ENCODE measurements at regions not wholly inside any gene's neighbourhood (a gene's known extent, or its start where the extent isn't known, plus 50 kb on each side); places are given as distances from the start of the nearest gene placed in this dataset.
"Not testable (repeated sequence)": the region's sequence is repeated elsewhere in the genome, so short reads cannot be mapped to it uniquely, and the experiment has no call there.

GRCh38 chr4:170243662-170244288 is 154.0 kb upstream of the AADAT start:
- DNase-seq: no peak

- no peak for DNase-seq
These were observed 152.7 kb upstream of the AADAT start for GRCh38 chr4:170242471-170242870.

DNA sequence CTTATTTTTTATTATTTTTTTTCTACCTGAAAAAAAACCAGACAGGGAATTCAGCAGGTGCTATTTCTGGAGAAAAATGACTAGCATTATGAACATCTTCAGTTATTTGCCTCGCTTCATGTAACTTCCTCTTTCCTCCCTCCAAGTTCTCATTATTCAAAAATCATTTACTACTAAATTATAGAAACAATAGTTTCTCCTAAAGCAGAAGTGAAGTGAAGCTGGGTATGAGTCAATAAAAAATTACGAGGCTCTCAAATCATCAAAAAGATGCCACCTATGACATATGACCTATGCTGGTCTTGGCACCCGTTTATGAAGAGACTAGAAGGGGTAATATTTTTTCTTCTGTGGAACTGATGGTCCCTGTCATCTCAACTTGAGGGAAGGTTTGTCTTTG is 145.0 kb upstream of the AADAT start:
- DNase-seq: no peak

- no peak for DNase-seq
These were observed 141.6 kb upstream of the AADAT start for GRCh38 chr4:170231377-170231776.

GRCh38 chr4:170230242-170230641 is 140.5 kb upstream of the AADAT start:
- no peak for DNase-seq

- DNase-seq: no peak
These were observed 139.2 kb upstream of the AADAT start for GRCh38 chr4:170229006-170229405.

DNA sequence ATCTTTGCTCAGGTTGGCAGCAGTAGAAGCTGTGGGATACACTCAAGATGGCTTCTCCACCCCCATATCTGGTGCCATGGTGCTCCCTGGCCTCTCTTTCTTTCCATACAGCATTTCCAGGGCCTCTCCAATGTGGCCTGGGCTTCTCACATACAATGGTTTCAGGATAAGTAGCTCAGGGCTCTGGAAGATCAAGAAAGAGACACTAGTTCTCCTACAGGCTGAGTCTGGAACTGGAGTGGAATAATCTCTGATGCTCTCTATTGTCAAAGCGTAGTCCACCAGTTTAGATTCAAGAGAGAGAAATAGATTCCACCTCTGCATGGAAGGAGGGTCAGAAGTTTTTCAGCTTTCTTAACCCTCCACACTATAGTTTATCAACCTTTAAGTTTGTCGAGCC is 138.2 kb upstream of the AADAT start:
- DNase-seq: no peak

GRCh38 chr4:170226288-170226687 is 136.5 kb upstream of the AADAT start:
- no peak for DNase-seq

- no peak for DNase-seq
These were observed 125.0 kb upstream of the AADAT start for GRCh38 chr4:170214731-170215130.

DNA sequence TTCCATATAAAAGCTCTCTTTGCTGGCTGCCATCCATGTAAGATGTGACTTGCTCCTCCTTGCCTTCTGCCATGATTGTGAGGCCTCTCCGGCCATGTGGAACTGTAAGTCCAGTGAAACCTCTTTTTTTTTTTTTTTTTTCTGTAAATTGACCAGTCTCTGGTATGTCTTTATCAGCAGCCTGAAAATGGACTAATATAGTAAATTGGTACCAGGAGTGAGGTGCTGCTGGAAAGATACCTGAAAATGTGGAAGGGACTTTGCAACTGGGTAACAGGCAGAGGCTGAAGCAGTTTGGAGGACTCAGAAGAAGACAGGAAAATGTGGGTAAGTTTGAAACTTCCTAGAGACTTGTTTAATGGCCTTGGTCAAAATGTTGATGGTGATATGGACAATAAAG is 124.3 kb upstream of the AADAT start:
- no peak for DNase-seq

- DNase-seq: no peak
These were observed 113.0 kb upstream of the AADAT start for GRCh38 chr4:170202721-170203120.

DNA sequence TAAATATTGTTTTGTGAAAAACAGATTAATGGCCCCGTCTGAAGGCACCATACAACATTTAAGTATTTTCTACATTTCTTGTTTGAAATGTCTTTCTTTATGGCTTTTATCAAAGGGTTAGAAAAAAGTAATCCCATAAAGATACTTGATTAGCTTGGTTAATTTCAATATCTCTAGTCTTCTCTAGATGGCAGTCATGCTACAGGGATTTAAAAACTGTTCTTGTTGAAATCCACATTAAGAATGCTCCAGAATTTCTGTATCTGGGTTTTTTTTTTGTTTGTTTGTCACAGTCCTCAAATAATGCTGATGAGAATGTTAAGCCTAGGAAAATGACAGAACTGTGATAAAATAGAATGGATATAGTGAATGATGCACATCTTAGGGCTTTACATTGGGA is 109.0 kb upstream of the AADAT start:
- DNase-seq: no peak

DNA sequence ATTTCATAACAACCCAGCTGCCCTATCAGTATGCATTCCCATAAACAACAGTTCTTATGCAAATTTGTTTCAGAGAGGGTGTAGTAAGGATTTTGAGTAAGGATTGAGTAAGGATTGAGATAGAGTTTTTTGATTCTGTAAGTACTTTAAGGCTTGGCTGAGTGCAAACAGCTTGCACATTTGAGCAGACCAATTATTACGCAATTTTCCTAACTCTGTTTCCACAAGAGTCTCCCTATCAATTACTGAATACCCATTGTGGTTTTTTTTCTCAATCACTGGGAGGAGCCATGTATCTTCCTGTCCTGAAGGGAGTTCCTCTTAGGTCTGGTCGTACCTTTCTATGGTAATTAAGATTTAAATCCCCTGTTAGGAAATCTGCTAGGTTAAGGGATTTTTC is 105.0 kb upstream of the AADAT start:
- DNase-seq: not testable (repeated sequence)

DNA sequence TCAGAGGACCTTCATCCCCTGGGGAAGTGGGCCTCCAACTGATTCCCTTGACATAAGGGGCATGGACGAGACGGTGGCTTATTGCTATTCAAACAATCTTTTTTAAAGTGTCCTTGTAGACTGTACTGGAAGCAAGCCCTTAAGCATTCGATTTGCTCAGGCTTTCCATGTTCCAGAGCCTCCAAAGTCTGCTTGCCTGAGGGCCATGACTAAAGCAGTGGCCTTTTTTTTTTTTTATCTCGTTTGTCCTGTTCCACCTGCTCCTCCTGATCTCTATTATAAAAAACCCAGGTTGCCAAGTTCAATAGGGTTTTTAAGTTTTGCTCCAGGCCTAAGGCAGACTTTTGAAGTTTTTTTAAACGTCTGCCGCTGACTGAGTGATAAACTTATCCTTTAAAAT is 103.7 kb upstream of the AADAT start:
- no peak for DNase-seq

GRCh38 chr4:170190265-170190664 is 100.5 kb upstream of the AADAT start:
- DNase-seq: no peak

- no peak for DNase-seq
These were observed 81.1 kb upstream of the AADAT start for GRCh38 chr4:170170861-170171260.

DNA sequence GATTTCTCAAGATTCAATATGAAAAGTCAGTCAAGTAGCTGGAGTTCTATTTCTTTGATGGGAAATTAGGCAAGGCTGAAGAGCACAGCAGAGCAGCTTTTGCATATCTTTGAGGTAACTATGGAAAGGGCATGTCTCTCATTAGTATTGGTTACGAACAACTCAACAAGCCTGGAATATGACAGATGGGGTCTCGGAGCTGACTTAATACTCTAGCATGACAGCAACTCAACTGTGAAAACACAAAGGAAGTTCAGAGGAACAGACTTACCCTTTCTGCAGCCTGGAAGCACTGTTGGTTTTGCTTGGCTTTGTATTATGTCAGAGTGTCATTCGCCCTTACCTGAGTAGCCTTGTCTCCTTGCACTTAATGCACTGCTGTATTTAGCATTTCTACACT is 79.9 kb upstream of the AADAT start:
- no peak for DNase-seq

- no peak for DNase-seq
These were observed 77.9 kb upstream of the AADAT start for GRCh38 chr4:170167678-170168077.

DNA sequence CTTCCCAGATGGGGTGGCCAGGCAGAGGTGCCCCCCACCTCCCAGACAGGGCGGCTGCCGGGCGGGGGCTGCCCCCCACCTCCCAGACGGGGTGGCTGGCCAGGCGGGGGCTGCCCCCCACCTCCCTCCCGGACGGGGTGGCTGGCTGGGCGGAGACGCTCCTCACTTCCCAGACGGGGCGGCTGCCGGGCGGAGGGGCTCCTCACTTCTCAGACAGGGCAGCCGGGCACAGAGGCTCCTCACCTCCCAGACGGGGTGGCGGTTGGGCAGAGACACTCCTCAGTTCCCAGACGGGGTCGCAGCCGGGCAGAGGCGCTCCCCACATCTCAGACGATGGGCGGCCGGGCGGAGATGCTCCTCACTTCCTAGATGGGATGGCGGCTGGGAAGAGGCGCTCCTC is 76.4 kb upstream of the AADAT start:
- not testable (repeated sequence) for DNase-seq

- DNase-seq: no peak
These were observed 72.7 kb upstream of the AADAT start for GRCh38 chr4:170162416-170162815.

DNA sequence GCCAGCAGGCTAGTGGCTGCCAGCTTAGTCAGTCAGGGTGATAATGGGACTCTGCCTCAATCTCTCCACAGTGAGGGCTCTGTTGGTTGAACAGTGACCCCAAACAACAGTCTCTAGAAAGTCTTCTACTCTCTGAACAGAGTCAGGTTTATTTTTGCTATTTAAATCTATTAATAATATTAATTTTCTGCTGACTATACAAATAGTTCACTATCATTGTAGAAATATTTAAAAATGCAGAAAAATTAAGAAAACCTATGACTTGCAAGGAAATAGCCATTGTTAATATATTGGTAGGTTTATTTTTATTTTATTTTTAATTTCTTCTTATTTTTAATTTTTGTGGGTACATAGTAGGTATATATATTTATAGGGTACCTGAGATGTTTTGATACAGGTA is 67.9 kb upstream of the AADAT start:
- no peak for DNase-seq

DNA sequence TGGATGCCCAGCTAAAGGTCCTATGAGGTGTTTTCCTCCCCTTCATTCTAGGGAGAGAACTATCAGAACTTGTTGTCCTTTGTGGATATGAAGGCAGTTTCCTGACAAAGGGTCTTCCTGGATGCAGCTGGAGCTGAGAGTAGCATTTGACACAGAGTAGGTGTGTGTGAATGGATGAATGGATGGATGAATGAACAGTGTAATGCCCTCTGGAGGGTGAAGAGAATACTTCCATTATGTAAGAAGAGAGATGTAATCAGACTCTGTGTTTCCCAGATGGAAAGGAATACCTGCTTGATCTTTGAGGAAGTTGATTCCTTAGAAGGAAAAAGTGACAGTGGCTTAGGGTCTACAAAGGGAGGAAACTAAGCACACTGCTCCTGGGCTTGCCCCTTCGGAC is 55.4 kb upstream of the AADAT start:
- DNase-seq: no peak

DNA sequence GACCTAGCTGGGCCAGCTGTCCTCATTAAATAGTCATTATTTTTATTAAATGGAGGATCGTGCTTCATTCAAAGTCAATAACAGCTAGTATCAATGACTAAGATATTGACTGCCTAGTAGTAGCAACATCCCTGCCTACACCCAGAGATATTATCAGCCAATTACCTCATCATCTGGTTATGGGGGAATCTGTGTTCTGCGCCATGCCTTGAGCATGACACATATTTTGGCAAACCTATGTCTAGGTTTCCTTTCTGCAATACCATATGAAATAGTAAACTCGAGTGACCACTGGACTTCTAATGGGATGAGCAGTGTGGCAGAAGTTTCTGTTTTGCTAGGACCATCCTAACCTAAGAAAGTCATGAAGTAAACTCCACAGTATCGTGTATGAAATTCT is 50.0 kb upstream of the AADAT start:
- DNase-seq: no peak

Data from activated CD4-positive, alpha-beta T cell treated with anti-CD3 and anti-CD28 coated beads, Interleukin-2, amount 50 U/mL, for 48 hours (primary cell).